Cardiac fibroblast (primary cell): ENCODE measurements at regions not wholly inside any gene's neighbourhood (a gene's known extent, or its start where the extent isn't known, plus 50 kb on each side); places are given as distances from the start of the nearest gene placed in this dataset.
A peak's percentile ranks its signal among the peaks of the same experiment; 100 is the strongest.

ENCODE experiments used
- DNase-seq, 2 donors: peaks; one replicate each; pipeline versions ENCODE4 v3.0.0 to v3.0.0-alpha.2; 2010; ENCODE audit warnings: low read depth in 2 of 2
- H3K4me3 ChIP-seq, 2 donors: replicated peaks in 1 of 2; 1 replicate in 1 of 2; 2 replicates in 1 of 2; pipeline ENCODE4 v1.5.1; 2011; ENCODE audit warnings: low read depth in 2 of 2, low read length in 2 of 2, mild to moderate bottlenecking in 2 of 2, moderate library complexity in 1 of 2
- CTCF ChIP-seq: IDR thresholded peaks from one replicate; pipeline ENCODE4 v1.5.1; 2011; ENCODE audit warnings: low read depth, mild to moderate bottlenecking, low read length, inconsistent platforms

- no peak for TF ChIP-seq CTCF
- no peak for DNase-seq
- no peak overlapping the region for H3K4me3 ChIP-seq
These were observed 581.1 kb upstream of the GBE1 start for GRCh38 chr3:82342521-82342920.

- TF ChIP-seq CTCF: peak; percentile 47
- no peak overlapping the region for H3K4me3 ChIP-seq
- peak in 1 of 2 donors; percentile 11 for DNase-seq
These were observed 567.9 kb upstream of the GBE1 start for GRCh38 chr3:82329300-82329699.

GRCh38 chr3:82311901-82312300 lies 550.5 kb upstream of the GBE1 start:
- no peak for TF ChIP-seq CTCF
- DNase-seq: no peak

GRCh38 chr3:82308755-82309154 lies 547.3 kb upstream of the GBE1 start:
- no peak for TF ChIP-seq CTCF
- DNase-seq: no peak
- no peak overlapping the region for H3K4me3 ChIP-seq

More at GRCh38 chr3:82311901-82312300, 550.5 kb upstream of the GBE1 start:
- H3K4me3 ChIP-seq: no peak overlapping the region

GRCh38 chr3:82306189-82306588 lies 544.7 kb upstream of the GBE1 start:
- no peak for TF ChIP-seq CTCF
- no peak overlapping the region for H3K4me3 ChIP-seq
- no peak for DNase-seq

GRCh38 chr3:82294609-82295008 lies 533.2 kb upstream of the GBE1 start:
- no peak for TF ChIP-seq CTCF
- H3K4me3 ChIP-seq: no peak overlapping the region
- no peak for DNase-seq

GRCh38 chr3:82293867-82294266 lies 532.4 kb upstream of the GBE1 start:
- DNase-seq: peak in 1 of 2 donors; percentile 5
- H3K4me3 ChIP-seq: no peak overlapping the region
- TF ChIP-seq CTCF: no peak
